GM19238 (cell line): ENCODE measurements at regions not wholly inside any gene's neighbourhood (a gene's known extent, or its start where the extent isn't known, plus 50 kb on each side); places are given as distances from the start of the nearest gene placed in this dataset.

ENCODE experiments used
- DNase-seq: peaks from one replicate; pipeline ENCODE4 v3.0.0; 2011; ENCODE audit warnings: low spot score; ENCODE audit not compliant: insufficient read length

- no peak for DNase-seq
Measured at GRCh38 chr21:43348170-43348766, 78.7 kb downstream of the SIK1 start.

GRCh38 chr21:43347461-43348169 lies 79.3 kb downstream of the SIK1 start:
- DNase-seq, result no peak

- DNase-seq, result no peak
Measured at GRCh38 chr21:43346551-43346950, 80.4 kb downstream of the SIK1 start.

GRCh38 chr21:43345746-43346409 lies 81.1 kb downstream of the SIK1 start:
- DNase-seq, result no peak

DNA sequence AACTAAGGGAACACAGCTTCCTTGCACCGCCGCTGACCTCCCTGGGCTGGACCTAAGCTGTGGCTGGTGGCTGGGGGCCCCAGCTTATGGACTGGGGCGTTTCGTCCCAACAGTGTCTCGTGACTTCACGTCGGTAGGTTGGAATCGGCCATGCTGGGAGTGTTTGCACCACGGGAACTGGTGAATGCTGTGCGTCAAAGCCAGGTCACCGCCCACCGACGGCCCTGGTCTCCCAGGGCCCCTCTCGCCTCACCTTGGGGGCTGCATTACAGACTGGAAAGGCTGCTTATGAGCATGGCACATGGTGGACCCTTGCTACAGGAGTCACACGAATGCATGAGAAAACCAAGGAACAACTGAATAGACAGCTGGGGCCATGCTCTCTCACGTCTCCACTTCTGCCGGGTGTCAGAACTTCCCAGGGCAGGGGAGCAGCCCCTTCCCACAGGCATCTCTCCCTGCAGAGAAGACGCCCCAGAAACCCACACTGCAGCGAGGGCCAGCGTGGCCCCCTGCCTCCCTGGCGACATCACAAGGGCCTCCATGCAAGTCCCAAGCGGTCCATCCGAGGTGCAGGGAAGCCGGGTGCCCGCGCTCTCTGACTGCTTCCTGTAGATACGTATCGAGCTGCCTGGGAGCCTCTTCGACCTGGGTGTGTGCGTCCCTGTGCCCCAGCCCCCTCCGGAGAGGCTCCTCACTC lies 81.7 kb downstream of the SIK1 start:
- DNase-seq, result no peak

DNA sequence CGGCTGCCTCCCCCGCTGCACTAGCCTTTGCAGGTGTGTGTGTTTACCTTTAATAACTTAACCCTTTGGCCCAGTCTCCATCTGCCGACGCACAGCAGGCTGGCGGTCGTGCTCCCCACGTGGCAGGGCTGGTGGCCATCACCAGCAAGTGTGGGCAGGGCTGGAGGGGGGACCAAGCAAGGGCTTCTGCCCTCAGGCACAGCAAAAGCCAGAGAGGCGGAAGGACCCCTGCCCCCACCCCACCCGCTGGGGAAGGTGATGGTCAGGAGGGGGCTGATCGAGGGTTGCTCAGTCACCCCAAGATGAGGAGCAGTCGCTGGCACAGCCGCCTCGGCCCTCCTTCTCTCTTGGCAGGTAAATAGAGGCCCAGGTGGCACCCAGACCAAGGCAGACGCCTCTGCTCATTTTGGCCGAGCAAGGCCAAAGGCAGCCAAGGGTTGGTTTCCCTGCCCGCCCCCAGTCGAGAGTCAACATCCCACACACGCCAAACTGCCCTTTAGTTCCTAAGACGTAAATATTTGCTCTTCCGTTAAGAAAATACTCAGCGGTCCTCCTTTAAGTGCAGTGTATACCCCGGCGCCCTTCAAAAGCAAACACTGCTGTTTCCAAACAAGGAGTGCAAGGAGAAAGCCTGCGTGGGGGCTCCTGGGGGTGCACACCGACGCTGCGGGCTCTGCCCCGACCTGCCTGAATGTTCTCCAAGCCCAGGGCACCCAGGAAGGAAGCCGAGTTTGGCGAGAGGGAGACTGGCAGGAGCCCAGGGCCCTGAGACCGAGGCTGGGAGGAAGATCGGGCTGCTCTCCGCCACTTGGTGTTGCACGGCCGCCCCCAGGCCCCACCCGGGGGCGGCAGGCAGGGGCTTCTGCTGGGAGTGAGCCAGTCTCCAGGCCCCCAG lies 82.7 kb downstream of the SIK1 start:
- no peak for DNase-seq

GRCh38 chr21:43343095-43343991 lies 83.6 kb downstream of the SIK1 start:
- DNase-seq, result no peak

- no peak for DNase-seq
Measured at GRCh38 chr21:43342301-43342881, 84.5 kb downstream of the SIK1 start.

GRCh38 chr21:43341378-43342161 lies 85.4 kb downstream of the SIK1 start:
- no peak for DNase-seq

GRCh38 chr21:43340491-43341377 lies 86.2 kb downstream of the SIK1 start:
- no peak for DNase-seq

- no peak for DNase-seq
Measured at GRCh38 chr21:43339668-43340067, 87.3 kb downstream of the SIK1 start.

DNA sequence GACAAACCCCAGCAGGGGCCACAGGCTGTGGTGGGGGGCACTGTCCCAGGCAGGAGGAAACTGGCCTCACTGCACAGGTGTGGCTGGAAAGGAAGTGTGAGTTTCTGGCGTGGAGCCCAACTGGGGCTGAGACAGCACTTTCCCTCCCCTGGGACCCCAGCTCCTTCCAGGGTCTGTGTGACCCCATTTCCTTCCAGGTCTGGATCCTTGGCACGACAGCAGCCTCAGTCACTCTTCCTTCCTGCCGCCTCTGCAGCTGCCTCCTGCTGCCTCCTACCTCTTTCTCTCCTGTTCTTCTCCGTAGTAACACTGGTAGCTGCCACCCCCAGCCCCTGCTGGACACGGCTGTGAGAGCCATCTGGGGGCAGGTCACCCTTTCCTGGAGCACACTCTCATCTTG lies 88.0 kb downstream of the SIK1 start:
- DNase-seq, result no peak

GRCh38 chr21:43337901-43338655 lies 88.9 kb downstream of the SIK1 start:
- no peak for DNase-seq

DNA sequence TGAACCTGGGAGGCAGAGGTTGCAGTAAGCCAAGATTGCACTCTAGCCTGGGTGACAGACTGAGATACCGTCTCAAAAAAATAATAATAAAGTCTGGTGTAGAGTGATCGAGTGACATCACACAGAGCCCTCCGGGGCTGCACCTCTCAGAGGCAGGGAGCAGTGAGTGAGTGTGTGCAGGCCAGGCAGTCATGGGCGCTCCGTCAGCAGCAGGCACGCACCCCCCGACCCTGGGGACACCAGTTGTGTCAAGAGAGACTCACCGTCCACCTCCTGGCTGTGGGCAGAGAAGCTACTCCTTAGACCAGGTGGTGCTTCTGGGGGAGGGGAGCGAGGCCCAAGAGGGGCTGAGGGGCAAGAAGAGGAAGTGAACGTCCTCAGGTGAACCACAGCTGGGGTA lies 91.8 kb downstream of the SIK1 start:
- DNase-seq, result no peak

GRCh38 chr21:43334214-43334958 lies 92.5 kb downstream of the SIK1 start:
- no peak for DNase-seq

- DNase-seq, result no peak
Measured at GRCh38 chr21:43333298-43334062, 93.5 kb downstream of the SIK1 start.
